Right lobe of liver (tissue), 6 donors: ENCODE measurements at regions not wholly inside any gene's neighbourhood (a gene's known extent, or its start where the extent isn't known, plus 50 kb on each side); places are given as distances from the start of the nearest gene placed in this dataset.

Experiments used
- ATAC-seq, 4 donors: fragments of 200-7000 bp; cut with Tn5 transposase; one replicate each; pipeline ENCODE4 v1.9.1; 2020; ENCODE audit warnings: mild to moderate bottlenecking in 4 of 4, moderate library complexity in 4 of 4
- DNase-seq, 3 donors: peaks; one replicate each; pipeline ENCODE4 v3.0.0-alpha.2; 2020
- H3K27ac ChIP-seq, 3 donors: fragments of 200-600 bp; one replicate each; pipeline ENCODE4 v1.8.0; 2022
- H3K27me3 ChIP-seq, 2 donors: fragments of 200-600 bp; one replicate each; pipeline ENCODE4 v1.8.0; 2022
- H3K36me3 ChIP-seq, 4 donors: fragments of 200-600 bp; sonication (generic) in 1 of 4; one replicate each; pipeline versions ENCODE4 v1.5.1 to v1.8.0; 2017 to 2022; ENCODE audit warnings: control low read depth in 1 of 4
- H3K4me1 ChIP-seq, 4 donors: fragments of 200-600 bp; sonication (generic) in 1 of 4; one replicate each; pipeline versions ENCODE4 v1.5.1 to v1.8.0; 2017 to 2022; ENCODE audit warnings: control low read depth in 1 of 4
- H3K4me3 ChIP-seq, 3 donors: fragments of 200-600 bp; one replicate each; pipeline ENCODE4 v1.8.0; 2022
- H3K9me3 ChIP-seq, 4 donors: fragments of 200-600 bp; sonication (generic) in 1 of 4; one replicate each; pipeline versions ENCODE4 v1.5.1 to v1.8.0; 2017 to 2022; ENCODE audit warnings: control low read depth in 1 of 4
- CTCF ChIP-seq, 4 donors: fragments of 200-600 bp in 3 of 4; fragments of 450-650 bp in 1 of 4; IDR thresholded peaks; one replicate each; pipeline versions ENCODE4 v1.5.1 to v1.8.0; 2016 to 2022; ENCODE audit warnings: antibody characterized with exemption in 4 of 4, mild to moderate bottlenecking in 2 of 4
- POLR2A ChIP-seq: fragments of 450-650 bp; IDR thresholded peaks from one replicate; pipeline ENCODE4 v1.6.1; 2017; ENCODE audit warnings: antibody characterized with exemption, mild to moderate bottlenecking
- WGBS: methylation state at CpG from one replicate; pipeline ENCODE4 v1.1.6; 2018; ENCODE audit warnings: low coverage, low lambda C conversion rate; ENCODE audit not compliant: insufficient coverage; ENCODE audit errors: missing lambda C conversion rate; 5-methylcytosine and 5-hydroxymethylcytosine counted together
- intact Hi-C, 2 donors: fragments of 100-400 bp; cut with DNase I; formaldehyde crosslinking; loops; one replicate each; pipeline versions ENCODE4 v1.11.2 to v1.14.1; 2022
- donor health status: DM: no; HTN: yes; CAD: no.
- donor health status: DM: no; HTN: no; CAD: no.
- donor health status: DM: no; HTN: no; CAD: no.
- donor health status: DM: no; HTN: yes; CAD: no.
- donor health status: DM: no; HTN: yes; CAD: no.

GRCh38 chr6:26221186-26221585 is 134.0 kb downstream of the HFE start:
- no peak overlapping the region for H3K27ac ChIP-seq
- DNase-seq, result no peak
- intact Hi-C loops, result loop anchor here in 1 of 2 donors (10.0 kb wide), 1 partner anchor 64 kb away; a partner anchor contains a TSS
- H3K27me3 ChIP-seq, result no peaks in the 10 kb centered on the region
- H3K4me1 ChIP-seq, result peaks cover 0 to 4% (median 0%) of the 10 kb centered on the region in 4 donors
- no peak overlapping the region for H3K4me3 ChIP-seq
- no peak for ATAC-seq
- 91% methylated on average over 4 of the region's 4 CpGs for WGBS
- TF ChIP-seq POLR2A, result no peak
- TF ChIP-seq CTCF (IDR thresholded peaks at IDR 0.05), result no peak
- H3K9me3 ChIP-seq, result peaks cover 0 to 9% (median 0%) of the 10 kb centered on the region in 4 donors
- H3K36me3 ChIP-seq, result no peaks in the 10 kb centered on the region

- intact Hi-C loops, result loop anchor here in 1 of 2 donors (10.0 kb wide), 1 partner anchor 62 kb away; a partner anchor contains a TSS
- no peak overlapping the region for H3K27ac ChIP-seq
- no peak for TF ChIP-seq POLR2A
- TF ChIP-seq CTCF (IDR thresholded peaks at IDR 0.05), result no peak
- peaks cover 0 to 9% (median 0%) of the 10 kb centered on the region in 4 donors for H3K9me3 ChIP-seq
- DNase-seq (no peak), ATAC-seq (no peak)
- peaks cover 0 to 3% (median 0%) of the 10 kb centered on the region in 4 donors for H3K4me1 ChIP-seq
- H3K36me3 ChIP-seq, result no peaks in the 10 kb centered on the region
- 60% methylated on average over 3 of the region's 5 CpGs for WGBS
- no peak overlapping the region for H3K4me3 ChIP-seq
- H3K27me3 ChIP-seq, result no peaks in the 10 kb centered on the region
Measured at GRCh38 chr6:26222571-26222970, 135.3 kb downstream of the HFE start.

GRCh38 chr6:26223228-26223627 is 136.0 kb downstream of the HFE start:
- intact Hi-C loops, result loop anchor here in 1 of 2 donors (10.0 kb wide), 1 partner anchor 62 kb away; a partner anchor contains a TSS
- peaks cover 0 to 9% (median 0%) of the 10 kb centered on the region in 4 donors for H3K9me3 ChIP-seq
- DNase-seq, result no peak
- no peak for TF ChIP-seq POLR2A
- no peak for TF ChIP-seq CTCF (IDR thresholded peaks at IDR 0.05)
- peak in 1 of 4 donors; percentile 15 for ATAC-seq
- H3K27me3 ChIP-seq, result no peaks in the 10 kb centered on the region
- H3K4me1 ChIP-seq, result no peaks in the 10 kb centered on the region
- peak overlapping the region; percentile 42 to 57 (median 53) for H3K4me3 ChIP-seq
- H3K27ac ChIP-seq, result peak overlapping the region; percentile 61 to 92 (median 72)
- H3K36me3 ChIP-seq, result no peaks in the 10 kb centered on the region
- WGBS, result 8% methylated on average over 7 of the region's 7 CpGs

GRCh38 chr6:26223650-26224546 is 136.7 kb downstream of the HFE start:
- under 1% methylated on average over 26 of the region's 26 CpGs for WGBS

More at GRCh38 chr6:26223650-26224546, 136.7 kb downstream of the HFE start:
- peaks cover 0 to 9% (median 0%) of the 10 kb centered on the region in 4 donors for H3K9me3 ChIP-seq
- ATAC-seq (peak; percentile 93 to 96 (median 94)), DNase-seq (peak; percentile 54 to 76 (median 73))
- TF ChIP-seq POLR2A, result peak; percentile 72
- no peak for TF ChIP-seq CTCF (IDR thresholded peaks at IDR 0.05)
- peak overlapping the region; percentile 61 to 92 (median 72) for H3K27ac ChIP-seq
- no peaks in the 10 kb centered on the region for H3K4me1 ChIP-seq
- H3K27me3 ChIP-seq, result no peaks in the 10 kb centered on the region
- H3K36me3 ChIP-seq, result no peaks in the 10 kb centered on the region
- intact Hi-C loops, result loop anchor here in 1 of 2 donors (10.0 kb wide), 1 partner anchor 61 kb away; a partner anchor contains a TSS
- H3K4me3 ChIP-seq, result peak overlapping the region; percentile 42 to 57 (median 53)
